ACHN (cell line): ENCODE measurements at regions not wholly inside any gene's neighbourhood (a gene's known extent, or its start where the extent isn't known, plus 50 kb on each side); places are given as distances from the start of the nearest gene placed in this dataset.

ENCODE experiments used
- DNase-seq: peaks from one replicate; pipeline ENCODE4 v3.0.0-alpha.2; 2015
- in situ Hi-C: cut with HindIII; loops from 2 replicates; pipeline ENCODE4 v1.10.0; 2017; ENCODE audit warnings: low sequenced_read_pairs, low pct_ligation_motif_present, low pct_unique_long_range_greater_than_20kb

GRCh38 chr2:128368437-128369107, 49.9 kb upstream of the HS6ST1 start:
- no peak for DNase-seq
- in situ Hi-C loops, result no loop called here

- DNase-seq, result no peak
- in situ Hi-C loops, result no loop called here
These were observed 50.5 kb upstream of the HS6ST1 start for GRCh38 chr2:128369108-128369555.

- in situ Hi-C loops, result no loop called here
- DNase-seq, result no peak
These were observed 51.2 kb upstream of the HS6ST1 start for GRCh38 chr2:128369602-128370467.

GRCh38 chr2:128370468-128371247, 52.0 kb upstream of the HS6ST1 start:
- in situ Hi-C loops, result no loop called here
- DNase-seq, result no peak

- in situ Hi-C loops, result no loop called here
- no peak for DNase-seq
These were observed 52.6 kb upstream of the HS6ST1 start for GRCh38 chr2:128371248-128371630.

GRCh38 chr2:128371648-128372345, 53.1 kb upstream of the HS6ST1 start:
- DNase-seq, result no peak
- in situ Hi-C loops, result no loop called here

GRCh38 chr2:128372621-128373341, 54.1 kb upstream of the HS6ST1 start:
- in situ Hi-C loops, result no loop called here
- no peak for DNase-seq

- in situ Hi-C loops, result no loop called here
- DNase-seq, result no peak
These were observed 54.9 kb upstream of the HS6ST1 start for GRCh38 chr2:128373451-128374000.

GRCh38 chr2:128374001-128374710, 55.5 kb upstream of the HS6ST1 start:
- in situ Hi-C loops, result no loop called here
- peak; percentile 14 for DNase-seq

- in situ Hi-C loops, result no loop called here
- DNase-seq, result no peak
These were observed 56.2 kb upstream of the HS6ST1 start for GRCh38 chr2:128374711-128375413.

- in situ Hi-C loops, result no loop called here
- no peak for DNase-seq
These were observed 56.8 kb upstream of the HS6ST1 start for GRCh38 chr2:128375454-128375853.

GRCh38 chr2:128376241-128377041, 57.8 kb upstream of the HS6ST1 start:
- DNase-seq, result no peak
- in situ Hi-C loops, result no loop called here

GRCh38 chr2:128377071-128377910, 58.6 kb upstream of the HS6ST1 start:
- in situ Hi-C loops, result no loop called here
- no peak for DNase-seq

- DNase-seq, result no peak
- in situ Hi-C loops, result no loop called here
These were observed 59.8 kb upstream of the HS6ST1 start for GRCh38 chr2:128378231-128379020.
